Ishikawa (cell line): ENCODE measurements at regions not wholly inside any gene's neighbourhood (a gene's known extent, or its start where the extent isn't known, plus 50 kb on each side); places are given as distances from the start of the nearest gene placed in this dataset.

Experiments used
- CREB1 ChIP-seq: IDR thresholded peaks from 2 replicates; pipeline ENCODE4 v1.6.1; 2012; ENCODE audit warnings: low read depth
- REST ChIP-seq: IDR thresholded peaks from 2 replicates; pipeline ENCODE4 v1.6.1; 2012; ENCODE audit warnings: low read depth, mild to moderate bottlenecking

GRCh38 chr4:118625097-118625496, 60.1 kb upstream of the METTL14 start:
- peak; percentile 60 for TF ChIP-seq REST

- 0 out of 2 replicates have a peak, but pooled peaks have one; percentile 27 for TF ChIP-seq CREB1
Measured at GRCh38 chr4:118629697-118630096, 55.5 kb upstream of the METTL14 start.
